ENCODE measurements at regions not wholly inside any gene's neighbourhood (a gene's known extent, or its start where the extent isn't known, plus 50 kb on each side); places are given as distances from the start of the nearest gene placed in this dataset.

- no peak for DNase-seq
These were observed 248.4 kb downstream of the MYLK4 start for GRCh38 chr6:2502096-2502997.

GRCh38 chr6:2497922-2498623, 252.6 kb downstream of the MYLK4 start:
- DNase-seq, result peak; percentile 5

- DNase-seq, result no peak
These were observed 250.9 kb upstream of the GMDS start for GRCh38 chr6:2496291-2496690.

- DNase-seq, result no peak
These were observed 247.5 kb upstream of the GMDS start for GRCh38 chr6:2492686-2493523.

- DNase-seq, result no peak
These were observed 245.7 kb upstream of the GMDS start for GRCh38 chr6:2491137-2491536.

- DNase-seq, result no peak
These were observed 243.2 kb upstream of the GMDS start for GRCh38 chr6:2488578-2488977.

GRCh38 chr6:2485116-2485515, 239.7 kb upstream of the GMDS start:
- peak; percentile 52 for DNase-seq

GRCh38 chr6:2482773-2483172, 237.4 kb upstream of the GMDS start:
- no peak for DNase-seq

GRCh38 chr6:2481307-2481706, 235.9 kb upstream of the GMDS start:
- no peak for DNase-seq

GRCh38 chr6:2480267-2480966, 235.0 kb upstream of the GMDS start:
- no peak for DNase-seq

GRCh38 chr6:2478200-2478599, 232.8 kb upstream of the GMDS start:
- DNase-seq, result no peak

GRCh38 chr6:2477666-2478065, 232.3 kb upstream of the GMDS start:
- DNase-seq, result no peak

- no peak for DNase-seq
These were observed 231.8 kb upstream of the GMDS start for GRCh38 chr6:2477250-2477649.

- no peak for DNase-seq
These were observed 231.0 kb upstream of the GMDS start for GRCh38 chr6:2476376-2476775.

GRCh38 chr6:2471472-2471871, 226.1 kb upstream of the GMDS start:
- DNase-seq, result no peak

- no peak for DNase-seq
These were observed 224.0 kb upstream of the GMDS start for GRCh38 chr6:2469428-2469827.

GRCh38 chr6:2468601-2468955, 223.2 kb upstream of the GMDS start:
- no peak for DNase-seq

- no peak for DNase-seq
These were observed 222.7 kb upstream of the GMDS start for GRCh38 chr6:2467929-2468600.

GRCh38 chr6:2465336-2465735, 219.9 kb upstream of the GMDS start:
- no peak for DNase-seq

GRCh38 chr6:2464641-2465040, 219.2 kb upstream of the GMDS start:
- no peak for DNase-seq

GRCh38 chr6:2462831-2463230, 217.4 kb upstream of the GMDS start:
- no peak for DNase-seq

GRCh38 chr6:2460216-2460745, 214.9 kb upstream of the GMDS start:
- no peak for DNase-seq

All from NCI-H2171 (cell line).